Calu3 (cell line): ENCODE measurements at regions not wholly inside any gene's neighbourhood (a gene's known extent, or its start where the extent isn't known, plus 50 kb on each side); places are given as distances from the start of the nearest gene placed in this dataset.

ENCODE experiments used
- BruUV-seq: library from RNA; stranded (reverse); fragments of 400-500 nt; replicated peaks from 2 replicates; lab custom pipeline; 2021; lab: Mats Ljungman, UMichigan
- CTCF ChIA-PET: fragments of 300-600 bp; sonication (Branson Sonifier 250); formaldehyde crosslinking; loops from one replicate; lab custom pipeline; 2022; ENCODE audit warnings: antibody characterized with exemption; lab: Charles Lee
- DNase-seq: peaks from one replicate; pipeline ENCODE4 v3.0.0; 2022
- H3K27ac Mint-ChIP-seq: one replicate; pipeline ENCODE4 v1.8.0; 2022; ENCODE audit warnings: mixed read lengths; ENCODE audit not compliant: unreplicated experiment
- H3K27me3 Mint-ChIP-seq: one replicate; pipeline ENCODE4 v1.8.0; 2022; ENCODE audit warnings: mixed read lengths; ENCODE audit not compliant: unreplicated experiment
- H3K36me3 Mint-ChIP-seq: one replicate; pipeline ENCODE4 v1.8.0; 2022; ENCODE audit warnings: mild to moderate bottlenecking, moderate library complexity, mixed read lengths; ENCODE audit not compliant: insufficient read depth, unreplicated experiment
- H3K4me1 Mint-ChIP-seq: one replicate; pipeline ENCODE4 v1.8.0; 2022; ENCODE audit warnings: mild to moderate bottlenecking, low read depth, mixed read lengths; ENCODE audit not compliant: unreplicated experiment
- H3K4me3 Mint-ChIP-seq: one replicate; pipeline ENCODE4 v1.8.0; 2022; ENCODE audit warnings: mild to moderate bottlenecking, low read depth, moderate library complexity, mixed read lengths; ENCODE audit not compliant: unreplicated experiment
- H3K9me3 Mint-ChIP-seq: one replicate; pipeline ENCODE4 v1.8.0; 2022; ENCODE audit warnings: low read depth, mixed read lengths; ENCODE audit not compliant: unreplicated experiment
- CTCF ChIP-seq: fragments of 200-600 bp; IDR thresholded peaks from one replicate; pipeline ENCODE4 v1.8.0; 2022; ENCODE audit warnings: antibody characterized with exemption; ENCODE audit not compliant: unreplicated experiment
- intact Hi-C: fragments of 100-400 bp; cut with micrococcal nuclease; formaldehyde crosslinking; loops from one replicate; pipeline ENCODE4 v1.10.0; 2022; ENCODE audit not compliant: unreplicated experiment

- H3K9me3 Mint-ChIP-seq, result peaks cover 8% of the 10 kb centered on the region
- no peaks in the 10 kb centered on the region for H3K4me1 Mint-ChIP-seq
- DNase-seq, result no peak
- H3K27me3 Mint-ChIP-seq, result no peaks in the 10 kb centered on the region
- no peak for TF ChIP-seq CTCF
- CTCF ChIA-PET, result no interaction called here
- BruUV-seq, result no TSS peak
- intact Hi-C loops, result loop anchor here (5.0 kb wide), 1 partner anchor 36 kb away; no protein-coding TSS in a partner anchor
- H3K4me3 Mint-ChIP-seq, result no peak overlapping the region
- no peak overlapping the region for H3K27ac Mint-ChIP-seq
- no peaks in the 10 kb centered on the region for H3K36me3 Mint-ChIP-seq
Observed at GRCh38 chr16:35533683-35534082, 2074.3 kb downstream of the TP53TG3F start.

GRCh38 chr16:35543486-35543885, 2084.1 kb downstream of the TP53TG3F start:
- H3K36me3 Mint-ChIP-seq, result no peaks in the 10 kb centered on the region
- no peak for DNase-seq
- no peaks in the 10 kb centered on the region for H3K4me1 Mint-ChIP-seq
- H3K4me3 Mint-ChIP-seq, result no peak overlapping the region
- no peaks in the 10 kb centered on the region for H3K27me3 Mint-ChIP-seq
- TF ChIP-seq CTCF, result no peak
- BruUV-seq, result no TSS peak
- peaks cover 10% of the 10 kb centered on the region for H3K9me3 Mint-ChIP-seq
- no peak overlapping the region for H3K27ac Mint-ChIP-seq
- CTCF ChIA-PET, result no interaction called here
- intact Hi-C loops, result no loop called here

GRCh38 chr16:35552763-35553162, 2093.4 kb downstream of the TP53TG3F start:
- Mint-ChIP-seq H3K4me3 (no peak overlapping the region), H3K27me3 (no peaks in the 10 kb centered on the region), H3K27ac (no peak overlapping the region), H3K4me1 (no peaks in the 10 kb centered on the region), H3K36me3 (no peaks in the 10 kb centered on the region), H3K9me3 (peaks cover 13% of the 10 kb centered on the region)
- intact Hi-C loops, result loop anchor here (10.0 kb wide), 1 partner anchor 58 kb away; no protein-coding TSS in a partner anchor
- no TSS peak for BruUV-seq
- no peak for DNase-seq
- CTCF ChIA-PET, result no interaction called here
- no peak for TF ChIP-seq CTCF

- TF ChIP-seq CTCF, result no peak
- no peak for DNase-seq
- H3K36me3 Mint-ChIP-seq, result no peaks in the 10 kb centered on the region
- H3K4me1 Mint-ChIP-seq, result no peaks in the 10 kb centered on the region
- no peak overlapping the region for H3K4me3 Mint-ChIP-seq
- CTCF ChIA-PET, result no interaction called here
- no TSS peak for BruUV-seq
- no peaks in the 10 kb centered on the region for H3K27me3 Mint-ChIP-seq
- intact Hi-C loops, result loop anchor here (10.0 kb wide), 1 partner anchor 63 kb away; no protein-coding TSS in a partner anchor
- no peak overlapping the region for H3K27ac Mint-ChIP-seq
- peaks cover 20% of the 10 kb centered on the region for H3K9me3 Mint-ChIP-seq
Observed at GRCh38 chr16:35557731-35558130, 2098.3 kb downstream of the TP53TG3F start.
